Activated CD4-positive, CD25-positive, alpha-beta regulatory T cell treated with anti-CD3 and anti-CD28 coated beads, Interleukin-2, amount 50 U/mL, for 24 hours (primary cell): ENCODE measurements at regions not wholly inside any gene's neighbourhood (a gene's known extent, or its start where the extent isn't known, plus 50 kb on each side); places are given as distances from the start of the nearest gene placed in this dataset.
"Not testable (repeated sequence)": the region's sequence is repeated elsewhere in the genome, so short reads cannot be mapped to it uniquely, and the experiment has no call there.

Experiments used
- ATAC-seq, 2 donors: fragments of 150-1000 bp; cut with Tn5 transposase; one replicate each; pipeline ENCODE4 v1.10.0; 2021; ENCODE audit warnings: mild to moderate bottlenecking in 1 of 2, moderate library complexity in 1 of 2

DNA sequence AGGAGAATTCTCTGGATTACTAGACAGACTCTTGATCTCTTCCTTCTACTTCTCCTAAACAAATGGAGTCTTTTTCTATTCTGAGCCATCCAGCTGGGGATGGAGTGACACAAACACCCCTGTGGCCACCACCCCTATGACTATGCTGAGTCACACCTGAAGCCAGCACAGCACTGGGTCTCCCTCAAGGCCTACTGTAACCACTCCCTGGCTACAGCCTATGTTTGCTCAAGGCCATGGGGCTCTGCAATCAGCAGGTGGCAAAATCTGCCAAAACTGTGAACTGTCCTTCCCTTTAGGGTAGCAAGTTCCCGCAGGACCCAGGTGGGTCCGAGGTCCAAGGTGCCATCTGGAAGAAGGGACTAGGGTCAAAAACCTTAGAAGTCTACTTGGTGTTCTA lies 132.3 kb downstream of the TINAG start:
- ATAC-seq = no peak

DNA sequence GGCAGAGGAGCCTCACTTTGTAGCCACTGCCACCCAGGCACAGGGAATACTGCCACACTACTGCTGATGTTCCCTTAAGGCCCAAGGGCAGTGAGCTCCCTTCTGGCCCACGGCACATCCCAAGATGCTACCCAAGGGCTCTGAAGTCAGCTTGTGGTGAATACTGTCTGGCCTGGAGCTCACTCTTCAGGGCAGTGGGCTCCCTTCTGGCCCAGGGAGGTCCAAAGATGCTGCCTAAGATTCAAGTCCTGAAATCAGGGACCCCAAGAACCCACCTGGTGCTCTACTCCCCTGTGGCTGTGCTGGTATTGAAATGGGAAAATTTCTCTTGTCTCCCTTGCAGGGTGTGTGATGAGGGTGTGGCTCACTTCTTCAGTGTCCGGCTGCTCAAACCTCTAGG lies 132.8 kb downstream of the TINAG start:
- ATAC-seq = no peak

- no peak for ATAC-seq
Measured at GRCh38 chr6:54441687-54442248, 133.5 kb downstream of the TINAG start.

DNA sequence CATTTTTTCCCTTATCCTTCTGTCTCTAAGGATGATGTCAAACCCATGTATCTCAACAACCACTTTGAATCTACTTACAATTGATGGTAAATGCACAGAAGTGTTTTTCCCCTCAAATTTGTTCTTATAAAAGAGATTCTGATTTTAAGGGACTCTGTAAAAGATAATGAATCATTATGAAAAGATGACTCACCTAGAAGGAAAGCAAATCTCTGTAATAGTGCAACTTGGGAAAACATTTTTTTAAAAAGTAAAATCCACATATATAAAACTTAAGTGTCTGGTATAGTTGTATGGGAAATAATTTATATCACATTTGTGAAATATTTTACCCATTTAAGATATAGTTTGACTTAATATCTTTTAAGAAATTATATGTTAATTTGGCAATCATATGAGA lies 137.0 kb downstream of the TINAG start:
- ATAC-seq = no peak

- ATAC-seq = no peak
Measured at GRCh38 chr6:54448617-54449016, 140.4 kb downstream of the TINAG start.

GRCh38 chr6:54451516-54451915 lies 143.3 kb downstream of the TINAG start:
- no peak for ATAC-seq

DNA sequence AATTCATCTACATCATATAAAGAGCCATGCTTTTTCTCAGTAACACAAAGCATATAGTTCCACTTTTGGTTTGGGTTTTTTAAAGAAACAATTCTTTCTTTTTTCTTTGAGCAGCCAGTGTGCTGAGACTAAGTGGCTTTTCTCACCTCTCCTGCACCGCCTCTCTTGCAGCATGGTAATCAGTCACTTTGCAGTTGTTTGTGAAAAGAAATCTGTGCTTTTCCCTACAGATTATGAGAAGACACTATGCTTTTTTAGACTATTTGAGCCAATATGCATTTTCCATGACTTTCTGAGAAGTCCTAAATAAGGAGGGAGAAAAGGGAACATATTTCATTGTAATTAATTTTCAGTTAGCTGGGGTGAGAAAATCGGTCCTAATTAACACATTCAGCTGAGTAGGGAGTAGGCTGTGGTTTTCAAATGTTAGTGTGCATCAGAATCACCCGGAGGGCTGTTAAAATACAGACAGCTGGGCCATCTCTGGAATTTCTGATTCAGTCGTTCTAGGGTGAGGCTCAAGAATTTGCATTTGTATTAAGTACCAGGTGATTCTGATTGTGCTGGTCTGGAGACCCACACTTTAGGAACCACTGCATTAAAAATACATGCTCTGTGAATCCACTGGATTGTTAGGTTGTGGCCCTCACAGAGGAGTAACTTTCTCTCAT lies 155.2 kb downstream of the TINAG start:
- ATAC-seq = no peak

DNA sequence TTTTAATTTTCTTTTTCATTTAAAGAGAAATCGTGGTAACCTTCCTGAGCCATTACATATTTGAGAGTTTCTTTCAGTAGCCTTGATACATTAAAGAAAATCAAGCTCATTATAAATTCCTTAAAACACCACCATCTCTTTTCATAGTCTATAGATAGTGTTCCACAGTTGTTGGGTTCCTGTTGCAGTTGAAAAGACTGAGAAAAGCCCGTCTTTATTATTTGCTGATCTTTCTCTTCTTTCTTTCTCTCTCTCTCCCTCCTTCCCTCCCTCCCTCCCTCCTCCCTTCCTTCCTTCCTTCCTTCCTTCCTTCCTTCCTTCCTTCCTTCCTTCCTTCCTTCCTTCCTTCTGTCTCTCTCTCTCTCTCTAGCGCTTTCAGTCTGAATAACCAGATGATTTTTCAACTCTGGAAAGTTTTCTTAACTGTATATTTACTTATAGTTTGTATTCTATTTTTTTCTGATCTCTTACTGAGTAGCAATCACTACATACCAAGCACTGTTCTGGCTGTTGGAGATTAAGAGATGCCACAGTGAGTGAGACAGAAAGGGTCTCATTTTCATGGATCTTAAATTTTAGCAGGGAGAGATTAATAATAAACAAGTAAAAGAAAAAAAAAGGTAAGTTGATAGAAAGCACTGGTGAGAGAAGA lies 157.5 kb downstream of the TINAG start:
- no peak for ATAC-seq

GRCh38 chr6:54467384-54467783 lies 159.1 kb downstream of the TINAG start:
- no peak for ATAC-seq

DNA sequence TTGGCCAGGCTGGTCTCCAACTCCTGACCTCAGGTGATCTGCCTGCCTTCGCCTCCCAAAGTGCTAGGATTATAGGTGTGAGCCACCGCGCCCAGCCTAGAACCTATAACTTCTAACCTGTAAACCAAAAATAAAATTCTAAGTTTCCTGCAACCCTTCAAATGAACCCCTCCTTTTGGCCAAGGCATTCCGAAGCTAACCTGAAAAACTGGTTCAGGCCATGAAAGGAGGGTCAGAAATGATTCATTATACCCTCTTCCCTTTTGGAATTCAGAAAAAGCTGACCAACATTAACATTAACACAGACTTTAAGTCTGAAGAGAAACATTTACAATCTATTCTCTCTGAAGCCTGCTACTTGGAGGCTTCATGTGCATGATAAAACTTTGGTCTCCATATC lies 165.1 kb downstream of the TINAG start:
- ATAC-seq = no peak

- no peak for ATAC-seq
Measured at GRCh38 chr6:54474898-54475297, 166.7 kb downstream of the TINAG start.

DNA sequence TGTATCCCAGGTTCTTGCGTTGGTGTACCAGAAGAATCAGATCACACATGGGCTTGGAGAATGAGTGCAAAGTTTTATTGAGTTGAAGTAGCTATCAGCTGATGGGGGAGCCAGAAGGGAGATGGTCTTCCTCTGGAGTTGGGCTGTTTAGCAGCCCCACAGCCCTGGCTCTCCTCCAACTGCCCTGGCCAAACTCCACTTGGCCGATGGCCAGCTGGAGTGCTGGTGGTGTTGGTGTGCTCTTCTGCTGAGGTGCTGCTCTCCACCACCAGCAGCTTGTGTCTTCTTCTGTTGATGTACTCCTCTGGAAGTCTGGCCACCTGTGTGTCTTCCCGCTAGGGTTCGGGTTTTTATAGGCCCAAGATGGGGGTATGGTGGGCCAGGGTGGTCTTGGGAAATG lies 172.8 kb downstream of the TINAG start:
- no peak for ATAC-seq

DNA sequence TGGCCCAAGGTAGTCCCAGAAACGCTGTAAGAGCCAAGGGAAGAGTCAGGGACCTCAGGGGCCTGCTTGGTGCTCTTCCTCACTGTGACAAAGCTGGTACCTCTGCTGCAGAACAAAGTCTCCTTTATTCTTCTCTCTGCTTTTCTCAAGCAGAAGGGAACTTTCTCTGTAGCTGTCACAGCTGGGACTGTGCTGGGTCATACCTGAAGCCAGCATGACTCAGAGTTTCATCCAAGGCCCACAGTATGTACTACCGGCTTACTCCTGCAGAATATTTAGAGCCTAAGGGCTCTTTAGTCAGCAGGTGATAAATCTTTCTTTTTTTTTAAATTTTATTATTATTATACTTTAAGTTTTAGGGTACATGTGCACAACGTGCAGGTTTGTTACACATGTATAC lies 183.2 kb downstream of the TINAG start:
- no peak for ATAC-seq

DNA sequence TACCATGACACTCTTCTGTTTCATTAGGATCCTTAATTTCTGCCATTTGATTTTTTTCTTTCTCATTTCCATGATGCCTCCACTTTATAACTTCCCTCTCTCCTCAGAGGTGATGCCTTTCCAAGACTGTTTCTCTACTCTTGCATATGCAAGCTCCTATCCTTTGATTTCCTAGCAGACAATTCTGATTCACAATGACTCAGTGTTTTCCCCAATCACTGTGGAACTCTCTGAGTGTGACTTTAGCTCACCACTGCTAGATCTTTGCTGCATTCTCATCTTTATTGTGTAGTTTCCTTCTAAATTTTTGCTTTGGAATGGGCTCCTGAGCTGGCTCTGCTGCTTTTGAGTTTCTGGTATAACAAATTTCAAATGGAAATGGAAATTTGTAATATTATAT lies 184.9 kb downstream of the TINAG start:
- no peak for ATAC-seq

- no peak for ATAC-seq
Measured at GRCh38 chr6:54503144-54503543, 194.9 kb downstream of the TINAG start.

- ATAC-seq = no peak
Measured at GRCh38 chr6:54515013-54515412, 206.8 kb downstream of the TINAG start.

GRCh38 chr6:54515713-54516112 lies 207.5 kb downstream of the TINAG start:
- ATAC-seq = no peak

GRCh38 chr6:54516321-54516720 lies 208.1 kb downstream of the TINAG start:
- no peak for ATAC-seq

DNA sequence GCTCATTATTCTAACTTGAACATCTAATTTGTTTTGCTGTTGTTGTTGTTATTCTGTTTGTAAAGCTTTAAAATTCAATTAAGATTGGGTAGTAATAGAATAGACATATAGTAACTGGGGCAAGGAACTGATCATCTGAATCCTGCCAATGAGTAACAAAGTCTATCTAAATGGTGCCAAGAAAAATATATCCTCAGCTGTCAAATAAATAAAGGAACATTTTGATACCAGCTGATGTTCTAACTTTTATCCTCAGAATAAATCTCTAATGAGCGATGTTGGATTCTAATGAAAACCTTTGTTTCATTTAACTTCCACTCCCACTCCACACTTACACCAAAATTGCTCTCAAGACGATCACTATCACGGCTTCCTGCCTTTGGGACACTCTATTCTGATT lies 210.9 kb downstream of the TINAG start:
- ATAC-seq = no peak

DNA sequence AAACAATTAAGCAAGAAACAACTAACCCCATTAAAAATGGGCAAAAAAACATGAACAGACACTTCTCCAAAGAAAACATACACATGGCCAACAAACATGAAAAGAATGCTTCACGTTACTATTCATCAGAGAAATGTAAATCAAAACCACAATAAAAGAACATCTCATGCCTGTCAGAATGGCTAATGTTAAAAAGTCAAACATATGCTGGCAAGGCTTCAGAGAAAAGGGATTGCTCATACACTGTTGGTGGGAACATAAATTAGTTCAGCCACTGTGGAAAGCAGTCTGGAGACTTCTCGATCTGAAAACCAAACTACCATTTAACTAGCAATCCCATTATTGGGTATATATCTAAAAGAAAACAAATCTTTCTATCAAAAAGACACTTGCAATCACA lies 217.5 kb downstream of the TINAG start:
- no peak for ATAC-seq

DNA sequence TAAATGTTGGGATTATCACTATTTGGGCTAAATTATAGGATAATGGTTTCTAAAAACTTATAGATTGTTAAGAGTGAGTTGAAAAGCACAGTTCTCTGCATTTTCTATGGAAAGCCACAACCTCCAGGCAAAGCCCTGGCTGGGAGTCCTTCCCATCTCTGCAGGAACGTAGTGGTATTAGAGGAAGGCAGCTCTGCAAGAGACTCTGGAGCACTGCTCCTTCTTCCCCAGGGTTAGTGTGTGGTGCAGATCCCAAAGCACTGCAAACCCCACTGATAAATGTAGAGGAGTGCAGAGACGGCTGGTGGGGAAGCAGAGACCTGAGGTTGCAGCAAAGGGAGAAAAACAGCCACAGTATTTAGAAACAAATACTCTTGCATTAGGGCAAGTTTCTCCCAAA lies 225.3 kb downstream of the TINAG start:
- ATAC-seq = no peak

GRCh38 chr6:54535568-54535967 lies 227.3 kb downstream of the TINAG start:
- ATAC-seq = no peak

DNA sequence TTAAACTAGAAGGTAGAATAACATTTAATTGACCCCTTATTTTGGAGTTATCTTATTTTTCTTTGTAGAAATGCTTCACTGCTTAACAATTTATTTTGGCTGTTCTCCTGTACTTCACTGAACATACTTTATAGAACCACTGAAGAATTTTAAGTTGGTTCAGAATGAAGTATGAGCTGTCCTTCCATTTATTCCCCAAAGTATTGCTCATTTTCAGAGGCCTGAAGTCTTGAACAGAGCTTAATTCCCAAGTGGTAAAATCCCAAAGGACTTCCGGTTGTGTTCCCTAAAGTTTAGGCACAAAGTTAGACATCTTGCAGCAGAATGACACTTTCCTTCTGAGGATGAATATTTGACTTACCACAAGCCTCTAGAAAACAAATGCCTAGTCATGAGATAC lies 233.3 kb downstream of the TINAG start:
- ATAC-seq = no peak

DNA sequence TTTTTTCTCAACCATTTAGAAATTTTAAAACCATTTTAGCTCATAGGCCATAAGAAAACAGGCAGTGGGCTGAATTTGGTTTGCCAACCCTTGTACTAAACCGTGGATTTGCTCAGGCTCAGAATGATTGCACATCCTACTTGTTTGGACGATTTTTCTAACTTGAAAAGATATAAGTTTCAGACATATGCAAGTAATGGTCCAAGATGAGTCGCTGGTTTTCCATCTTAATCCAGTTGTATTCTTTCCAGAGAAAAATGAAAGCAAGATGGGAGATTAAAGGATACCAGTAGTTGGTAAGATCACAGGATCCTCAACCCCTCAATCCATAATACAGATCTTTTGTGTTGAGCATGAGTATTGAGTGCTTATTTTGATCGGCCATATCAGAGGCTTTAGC lies 250.9 kb downstream of the TINAG start:
- no peak for ATAC-seq

- not testable (repeated sequence) for ATAC-seq
Measured at GRCh38 chr6:54564188-54564587, 255.9 kb downstream of the TINAG start.
